T1000 (cell line): ENCODE measurements at regions not wholly inside any gene's neighbourhood (a gene's known extent, or its start where the extent isn't known, plus 50 kb on each side); places are given as distances from the start of the nearest gene placed in this dataset.
"Not testable (repeated sequence)": the region's sequence is repeated elsewhere in the genome, so short reads cannot be mapped to it uniquely, and the experiment has no call there.

Experiments
- DNase-seq: peaks from one replicate; lab custom pipeline; 2025; ENCODE audit warnings: mixed read lengths; lab: John Stamatoyannopoulos, UW

- DNase-seq: no peak
Measured at GRCh38 chr9:87199782-87200181, 252.5 kb upstream of the GAS1 start.

- no peak for DNase-seq
Measured at GRCh38 chr9:87201351-87201751, 254.0 kb upstream of the GAS1 start.

- peak; percentile 15 for DNase-seq
Measured at GRCh38 chr9:87206064-87206661, 258.9 kb upstream of the GAS1 start.

GRCh38 chr9:87210658-87211057 is 263.4 kb upstream of the GAS1 start:
- DNase-seq: not testable (repeated sequence)

- no peak for DNase-seq
Measured at GRCh38 chr9:87211669-87212068, 264.4 kb upstream of the GAS1 start.

GRCh38 chr9:87212605-87213021 is 265.3 kb upstream of the GAS1 start:
- DNase-seq: no peak

- peak; percentile 9 for DNase-seq
Measured at GRCh38 chr9:87213948-87214347, 266.6 kb upstream of the GAS1 start.

GRCh38 chr9:87214991-87215390 is 267.7 kb upstream of the GAS1 start:
- no peak for DNase-seq

GRCh38 chr9:87216036-87216435 is 268.7 kb upstream of the GAS1 start:
- DNase-seq: no peak

GRCh38 chr9:87216897-87217455 is 269.7 kb upstream of the GAS1 start:
- no peak for DNase-seq

- no peak for DNase-seq
Measured at GRCh38 chr9:87223392-87224246, 274.0 kb upstream of the DAPK1 start.

- no peak for DNase-seq
Measured at GRCh38 chr9:87226896-87227295, 270.8 kb upstream of the DAPK1 start.

- no peak for DNase-seq
Measured at GRCh38 chr9:87227456-87227855, 270.2 kb upstream of the DAPK1 start.

GRCh38 chr9:87229108-87229507 is 268.6 kb upstream of the DAPK1 start:
- no peak for DNase-seq

GRCh38 chr9:87233431-87233830 is 264.2 kb upstream of the DAPK1 start:
- DNase-seq: no peak

- DNase-seq: no peak
Measured at GRCh38 chr9:87233899-87234455, 263.7 kb upstream of the DAPK1 start.

GRCh38 chr9:87234854-87235253 is 262.8 kb upstream of the DAPK1 start:
- no peak for DNase-seq

- no peak for DNase-seq
Measured at GRCh38 chr9:87236546-87236945, 261.1 kb upstream of the DAPK1 start.

- DNase-seq: no peak
Measured at GRCh38 chr9:87237336-87237735, 260.3 kb upstream of the DAPK1 start.

GRCh38 chr9:87238545-87238944 is 259.1 kb upstream of the DAPK1 start:
- no peak for DNase-seq

GRCh38 chr9:87239312-87239711 is 258.4 kb upstream of the DAPK1 start:
- no peak for DNase-seq

- no peak for DNase-seq
Measured at GRCh38 chr9:87243602-87244001, 254.1 kb upstream of the DAPK1 start.

- no peak for DNase-seq
Measured at GRCh38 chr9:87245271-87245670, 252.4 kb upstream of the DAPK1 start.
